GM23248 (cell line): ENCODE measurements at regions not wholly inside any gene's neighbourhood (a gene's known extent, or its start where the extent isn't known, plus 50 kb on each side); places are given as distances from the start of the nearest gene placed in this dataset.

ENCODE experiments used
- DNase-seq: peaks from one replicate; pipeline ENCODE4 v3.0.0-alpha.2; 2015
- H2AFZ ChIP-seq: fragments of 200-600 bp; sonication (generic); 2 replicates; pipeline ENCODE4 v1.6.1; 2016; ENCODE audit warnings: antibody characterized with exemption
- H3F3A ChIP-seq: fragments of 200-600 bp; sonication (generic); 2 replicates; pipeline ENCODE4 v1.6.1; 2016; ENCODE audit warnings: mild to moderate bottlenecking, antibody characterized with exemption, mixed run types; ENCODE audit not compliant: insufficient read depth
- H3K27ac ChIP-seq: fragments of 200-600 bp; sonication (generic); 2 replicates; pipeline ENCODE4 v1.5.1; 2016; ENCODE audit warnings: mild to moderate bottlenecking
- H3K27me3 ChIP-seq: fragments of 200-600 bp; sonication (generic); replicated peaks from 2 replicates; pipeline ENCODE4 v1.6.1; 2016; ENCODE audit warnings: mild to moderate bottlenecking; ENCODE audit not compliant: insufficient read depth
- H3K36me3 ChIP-seq: fragments of 200-600 bp; sonication (generic); 2 replicates; pipeline ENCODE4 v1.6.1; 2016; ENCODE audit warnings: low read depth, mild to moderate bottlenecking
- H3K4me1 ChIP-seq: fragments of 200-600 bp; sonication (generic); 2 replicates; pipeline ENCODE4 v1.6.1; 2016; ENCODE audit warnings: mild to moderate bottlenecking; ENCODE audit not compliant: insufficient read depth
- H3K4me2 ChIP-seq: fragments of 200-600 bp; sonication (generic); one replicate; pipeline ENCODE4 v1.6.1; 2016; ENCODE audit warnings: mild to moderate bottlenecking; ENCODE audit not compliant: unreplicated experiment
- H3K4me3 ChIP-seq: fragments of 200-600 bp; sonication (generic); 2 replicates; pipeline ENCODE4 v1.5.1; 2016; ENCODE audit warnings: mild to moderate bottlenecking
- H3K79me2 ChIP-seq: fragments of 200-600 bp; sonication (generic); 2 replicates; pipeline ENCODE4 v1.6.1; 2016; ENCODE audit warnings: mild to moderate bottlenecking; ENCODE audit not compliant: insufficient read depth
- H3K9ac ChIP-seq: fragments of 200-600 bp; sonication (generic); 2 replicates; pipeline ENCODE4 v1.6.1; 2016; ENCODE audit warnings: mild to moderate bottlenecking
- H3K9me2 ChIP-seq: fragments of 200-600 bp; sonication (generic); 2 replicates; pipeline ENCODE4 v1.6.1; 2016; ENCODE audit warnings: mixed run types, mild to moderate bottlenecking, moderate library complexity; ENCODE audit not compliant: insufficient read depth
- H3K9me3 ChIP-seq: fragments of 200-600 bp; sonication (generic); one replicate; pipeline ENCODE4 v1.6.1; 2017; ENCODE audit warnings: low read depth
- H4K20me1 ChIP-seq: fragments of 200-600 bp; sonication (generic); 2 replicates; pipeline ENCODE4 v1.6.0; 2016; ENCODE audit not compliant: insufficient read depth
- EZH2 ChIP-seq: fragments of 200-600 bp; sonication (generic); IDR thresholded peaks from 2 replicates; pipeline ENCODE4 v1.6.1; 2018; ENCODE audit warnings: antibody characterized with exemption, mild to moderate bottlenecking; ENCODE audit not compliant: insufficient read depth, poor library complexity, severe bottlenecking
- EZH2phosphoT487 ChIP-seq: fragments of 200-600 bp; sonication (generic); IDR thresholded peaks from 2 replicates; pipeline ENCODE4 v1.6.1; 2018; ENCODE audit warnings: antibody characterized with exemption, moderate library complexity, mild to moderate bottlenecking, low read depth; ENCODE audit not compliant: insufficient read depth
- WGBS, 2 experiments: methylation state at CpG; one replicate each; pipeline ENCODE4 v1.1.6; 2015 to 2017; ENCODE audit warnings: low lambda C conversion rate in 2 of 2, low coverage in 1 of 2; ENCODE audit errors: missing lambda C conversion rate in 2 of 2; 5-methylcytosine and 5-hydroxymethylcytosine counted together
- in situ Hi-C: fragments of 300-500 bp; cut with MboI; formaldehyde crosslinking; loops from 2 replicates; pipeline ENCODE4 v1.15.0; 2020

DNA sequence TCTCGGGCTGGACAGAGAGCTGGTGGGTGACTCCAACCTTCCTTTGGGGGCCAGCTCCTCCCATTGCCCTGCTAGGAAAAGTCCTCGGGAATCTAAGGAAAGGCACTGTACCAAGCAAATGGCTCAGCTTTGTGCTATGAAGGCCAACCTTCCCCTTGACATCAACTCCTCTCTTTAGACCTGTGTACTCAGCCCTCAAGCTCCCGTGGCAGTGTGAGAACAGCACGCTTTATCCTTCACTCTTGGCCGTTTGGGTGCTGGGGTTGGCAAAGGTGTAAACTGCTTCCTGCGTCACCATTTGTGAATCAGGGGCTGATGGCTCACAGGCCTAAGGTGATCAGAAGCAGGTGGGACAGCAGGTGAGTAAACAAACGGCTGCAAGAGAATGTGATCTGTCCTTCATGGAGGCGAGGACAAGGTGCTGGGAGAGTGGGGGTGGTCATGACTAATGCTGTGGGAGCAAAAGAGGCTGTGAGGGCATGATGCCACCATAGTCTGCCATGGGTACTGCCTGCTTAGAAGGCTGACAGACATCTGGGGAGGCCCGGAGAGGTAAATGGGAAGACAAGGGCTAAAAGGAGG, 165.2 kb upstream of the TPM1 start:
- H3F3A ChIP-seq = no peaks in the 10 kb centered on the region
- no peak overlapping the region for H2AFZ ChIP-seq
- H3K4me1 ChIP-seq = no peaks in the 10 kb centered on the region; the same call in 1 of the 2 replicates
- no peak overlapping the region for H3K4me3 ChIP-seq
- H3K36me3 ChIP-seq = no peaks in the 10 kb centered on the region
- H3K9me3 ChIP-seq = no peaks in the 10 kb centered on the region
- WGBS, 2 experiments = 96 to 97% methylated on average over 9 of the region's 9 CpGs
- in situ Hi-C loops = no loop called here
- H3K27ac ChIP-seq = no peak overlapping the region
- H3K9me2 ChIP-seq = no peaks in the 10 kb centered on the region
- H3K79me2 ChIP-seq = no peaks in the 10 kb centered on the region
- H4K20me1 ChIP-seq = no peaks in the 10 kb centered on the region
- TF ChIP-seq EZH2 (no peak), EZH2phosphoT487 (no peak)
- DNase-seq = no peak
- H3K4me2 ChIP-seq = no peak overlapping the region
- no peaks in the 10 kb centered on the region for H3K27me3 ChIP-seq
- H3K9ac ChIP-seq = no peak overlapping the region

DNA sequence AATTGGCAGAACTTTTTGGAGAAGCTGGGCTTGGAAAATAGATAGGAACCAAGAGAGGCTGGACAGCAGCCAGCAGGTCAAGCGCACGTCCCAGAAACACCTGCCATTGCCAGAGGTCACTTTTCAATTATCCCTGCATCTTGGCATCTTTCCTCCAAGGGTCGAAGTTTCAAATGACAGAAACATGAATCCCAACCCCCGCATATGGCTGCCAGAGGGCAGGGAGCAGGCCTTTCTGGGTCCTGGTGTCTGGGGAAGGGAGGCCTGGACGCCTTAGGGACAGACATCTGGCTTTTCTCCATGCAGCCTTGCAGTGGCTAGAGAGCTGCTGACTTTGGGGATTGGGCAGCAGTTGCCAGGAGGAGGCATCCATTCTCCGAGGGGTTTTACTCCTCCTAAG, 164.5 kb upstream of the TPM1 start:
- no peak overlapping the region for H3K4me3 ChIP-seq
- H3K27ac ChIP-seq = no peak overlapping the region
- H3K9ac ChIP-seq = no peak overlapping the region
- no peaks in the 10 kb centered on the region; the same call in 1 of the 2 replicates for H3K4me1 ChIP-seq
- no peaks in the 10 kb centered on the region for H3K27me3 ChIP-seq
- WGBS, 2 experiments = 90 to 94% methylated on average over 6 of the region's 6 CpGs
- no peaks in the 10 kb centered on the region for H3K79me2 ChIP-seq
- no peaks in the 10 kb centered on the region for H3K36me3 ChIP-seq
- no peak overlapping the region for H2AFZ ChIP-seq
- H4K20me1 ChIP-seq = no peaks in the 10 kb centered on the region
- in situ Hi-C loops = no loop called here
- H3K9me2 ChIP-seq = no peaks in the 10 kb centered on the region
- TF ChIP-seq EZH2 (no peak), EZH2phosphoT487 (no peak)
- H3F3A ChIP-seq = 0 out of 2 replicates have a peak, but pooled peaks cover under 1% of the 10 kb centered on the region
- DNase-seq = no peak
- no peak overlapping the region for H3K4me2 ChIP-seq
- H3K9me3 ChIP-seq = no peaks in the 10 kb centered on the region

DNA sequence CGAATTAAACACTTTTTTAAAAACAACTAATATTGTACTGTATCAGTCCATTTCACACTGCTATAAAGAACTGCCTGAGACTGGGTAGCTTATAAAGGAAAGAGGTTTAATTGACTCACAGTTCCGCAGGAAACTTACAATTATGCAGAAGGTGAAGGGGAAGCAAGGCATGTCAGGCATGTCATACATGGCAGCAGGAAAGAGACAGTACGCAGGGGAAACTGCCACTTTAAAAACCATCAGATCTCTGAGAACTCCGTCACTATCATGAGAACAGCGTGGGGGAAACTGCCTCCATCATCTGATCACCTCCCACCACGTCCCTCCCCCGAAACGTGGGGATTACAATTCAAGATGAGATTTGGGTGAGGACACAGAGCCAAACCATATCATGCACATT, 162.8 kb upstream of the TPM1 start:
- Histone ChIP-seq H3K27ac (no peak overlapping the region), H2AFZ (no peak overlapping the region), H3K27me3 (no peaks in the 10 kb centered on the region)

DNA sequence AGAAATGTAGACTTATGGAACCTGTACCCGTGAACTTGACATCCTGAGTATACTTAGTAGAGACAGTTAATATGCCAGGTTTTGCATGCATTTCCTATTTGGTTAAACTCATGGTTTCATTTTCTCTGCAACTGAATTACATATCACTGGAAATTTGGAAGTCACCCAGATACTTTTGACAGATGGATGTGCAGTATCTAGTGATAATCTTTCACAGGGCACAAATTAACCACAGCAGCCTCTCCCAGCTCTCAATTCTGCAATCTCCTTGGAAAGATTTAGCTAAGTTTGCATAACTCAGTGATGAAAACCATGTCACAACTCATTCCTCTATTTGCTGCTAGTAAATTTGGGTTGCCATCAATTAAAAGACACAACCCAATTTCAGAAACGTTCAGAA, 162.3 kb upstream of the TPM1 start:
- no peak overlapping the region for H3K9ac ChIP-seq
- no peak overlapping the region for H2AFZ ChIP-seq
- peak; percentile 21 for DNase-seq
- H3K4me2 ChIP-seq = no peak overlapping the region
- no peak overlapping the region for H3K4me3 ChIP-seq
- no peaks in the 10 kb centered on the region for H3K27me3 ChIP-seq
- no peaks in the 10 kb centered on the region for H3K79me2 ChIP-seq
- peaks cover 21% of the 10 kb centered on the region for H3F3A ChIP-seq
- no peaks in the 10 kb centered on the region for H4K20me1 ChIP-seq
- TF ChIP-seq EZH2 (no peak), EZH2phosphoT487 (no peak)
- 7 to 10% methylated on average over 2 of the region's 2 CpGs for WGBS, 2 experiments
- no peak overlapping the region for H3K27ac ChIP-seq
- no peaks in the 10 kb centered on the region for H3K36me3 ChIP-seq
- H3K9me2 ChIP-seq = no peaks in the 10 kb centered on the region
- in situ Hi-C loops = no loop called here
- peaks cover 14% of the 10 kb centered on the region for H3K4me1 ChIP-seq
- no peaks in the 10 kb centered on the region for H3K9me3 ChIP-seq

More for the DNA sequence above, 162.8 kb upstream of the TPM1 start:
- Histone ChIP-seq H3K4me3 (no peak overlapping the region), H4K20me1 (no peaks in the 10 kb centered on the region), H3K9ac (no peak overlapping the region), H3K9me3 (no peaks in the 10 kb centered on the region), H3F3A (peaks cover 17% of the 10 kb centered on the region), H3K79me2 (no peaks in the 10 kb centered on the region), H3K4me1 (peaks cover 14% of the 10 kb centered on the region), H3K4me2 (peak overlapping the region; percentile 4), H3K9me2 (no peaks in the 10 kb centered on the region), H3K36me3 (no peaks in the 10 kb centered on the region)
- TF ChIP-seq EZH2 (no peak), EZH2phosphoT487 (no peak)
- 42 to 54% methylated on average over 8 of the region's 8 CpGs for WGBS, 2 experiments
- DNase-seq = no peak
- in situ Hi-C loops = no loop called here
